ENCODE measurements at regions not wholly inside any gene's neighbourhood (a gene's known extent, or its start where the extent isn't known, plus 50 kb on each side); places are given as distances from the start of the nearest gene placed in this dataset.

DNA sequence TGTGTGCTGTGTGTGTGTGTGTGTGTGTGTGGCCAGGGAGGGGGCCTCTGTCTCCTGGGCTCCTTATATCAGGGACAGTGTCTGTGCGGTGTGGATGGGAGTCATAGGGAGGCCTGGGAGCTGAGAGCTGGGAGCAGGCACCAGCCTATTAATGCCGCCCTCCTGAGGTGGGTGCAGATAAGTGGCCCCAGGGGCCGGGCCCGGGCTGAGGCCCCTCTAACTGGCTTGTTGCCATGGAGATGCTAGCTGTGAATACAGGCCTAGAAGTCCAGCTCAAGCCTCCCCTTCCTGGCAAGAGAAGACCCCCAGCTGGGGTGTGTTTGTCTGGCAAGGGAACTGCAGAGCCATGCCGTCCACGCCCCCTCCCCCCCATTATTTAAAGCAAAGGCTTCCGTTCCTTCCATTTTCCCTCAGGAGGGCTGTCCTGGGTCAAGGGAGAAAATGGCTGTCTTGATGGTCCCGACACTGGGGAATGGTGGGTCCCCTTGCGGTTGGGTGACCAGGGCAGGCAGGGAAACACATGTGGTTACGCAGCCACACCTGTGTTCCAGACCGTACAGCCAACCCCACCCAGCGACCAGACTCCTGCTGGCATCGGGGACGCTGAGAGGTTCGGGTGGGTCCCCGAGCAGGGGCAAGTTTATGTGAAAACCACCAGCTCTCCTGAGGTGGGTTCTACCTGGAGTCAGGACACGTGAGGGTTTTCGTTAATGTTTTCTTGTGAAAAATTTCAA, 141.1 kb downstream of the MRM1 start:
- TF ChIP-seq POLR2A (IDR thresholded peaks at IDR 0.05) = no peak
- TF ChIP-seq, protein P1, sequence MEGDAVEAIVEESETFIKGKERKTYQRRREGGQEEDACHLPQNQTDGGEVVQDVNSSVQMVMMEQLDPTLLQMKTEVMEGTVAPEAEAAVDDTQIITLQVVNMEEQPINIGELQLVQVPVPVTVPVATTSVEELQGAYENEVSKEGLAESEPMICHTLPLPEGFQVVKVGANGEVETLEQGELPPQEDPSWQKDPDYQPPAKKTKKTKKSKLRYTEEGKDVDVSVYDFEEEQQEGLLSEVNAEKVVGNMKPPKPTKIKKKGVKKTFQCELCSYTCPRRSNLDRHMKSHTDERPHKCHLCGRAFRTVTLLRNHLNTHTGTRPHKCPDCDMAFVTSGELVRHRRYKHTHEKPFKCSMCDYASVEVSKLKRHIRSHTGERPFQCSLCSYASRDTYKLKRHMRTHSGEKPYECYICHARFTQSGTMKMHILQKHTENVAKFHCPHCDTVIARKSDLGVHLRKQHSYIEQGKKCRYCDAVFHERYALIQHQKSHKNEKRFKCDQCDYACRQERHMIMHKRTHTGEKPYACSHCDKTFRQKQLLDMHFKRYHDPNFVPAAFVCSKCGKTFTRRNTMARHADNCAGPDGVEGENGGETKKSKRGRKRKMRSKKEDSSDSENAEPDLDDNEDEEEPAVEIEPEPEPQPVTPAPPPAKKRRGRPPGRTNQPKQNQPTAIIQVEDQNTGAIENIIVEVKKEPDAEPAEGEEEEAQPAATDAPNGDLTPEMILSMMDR (IDR thresholded peaks at IDR 0.05) = no peak

Data from thyroid gland (tissue), 4 donors.